ENCODE measurements at regions not wholly inside any gene's neighbourhood (a gene's known extent, or its start where the extent isn't known, plus 50 kb on each side); places are given as distances from the start of the nearest gene placed in this dataset.
A peak's percentile ranks its signal among the peaks of the same experiment; 100 is the strongest.
"Not testable (repeated sequence)": the region's sequence is repeated elsewhere in the genome, so short reads cannot be mapped to it uniquely, and the experiment has no call there.

DNA sequence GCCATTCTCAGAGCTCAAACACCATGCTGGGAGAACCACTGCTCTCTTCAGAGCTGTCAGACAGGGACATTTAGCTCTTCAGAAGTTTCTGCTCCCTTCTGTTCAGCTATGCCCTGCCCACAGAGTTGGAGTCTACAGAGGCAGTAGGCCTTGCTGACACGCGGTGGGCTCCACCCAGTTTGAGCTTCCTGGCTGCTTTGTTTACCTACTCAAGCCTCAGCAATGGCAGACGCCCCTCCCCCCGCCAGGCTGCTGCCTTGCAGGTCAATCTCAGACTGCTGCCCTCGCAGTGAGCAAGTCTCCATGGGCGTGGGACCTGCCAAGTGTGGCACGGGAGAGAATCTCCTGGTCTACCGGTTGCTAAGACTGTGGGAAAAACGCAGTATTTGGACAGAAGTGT is 93.8 kb upstream of the ZC3H12A start:
- not testable (repeated sequence) for DNase-seq (ENCODE audit: low read depth)

DNA sequence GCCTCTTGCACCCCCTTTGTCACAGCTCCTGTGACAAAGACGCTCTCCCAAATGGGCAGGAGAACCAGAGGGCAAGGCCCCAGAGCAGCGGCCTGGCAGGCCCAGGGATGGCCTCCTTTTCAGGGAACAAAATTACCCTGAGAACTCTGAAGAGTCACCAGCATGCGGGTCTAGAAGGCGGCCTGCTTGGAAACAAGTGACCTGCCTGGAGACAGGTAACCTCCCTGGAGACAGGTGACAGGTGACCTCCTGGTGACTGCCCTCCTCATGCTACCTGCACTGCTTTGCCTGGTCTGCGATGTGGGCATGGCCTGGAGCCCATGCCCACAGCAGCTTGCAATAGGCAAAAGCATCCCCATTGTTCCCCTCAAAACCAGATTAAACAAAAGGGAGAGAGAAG is 86.5 kb upstream of the ZC3H12A start:
- no peak for DNase-seq (ENCODE audit: low read depth)

DNA sequence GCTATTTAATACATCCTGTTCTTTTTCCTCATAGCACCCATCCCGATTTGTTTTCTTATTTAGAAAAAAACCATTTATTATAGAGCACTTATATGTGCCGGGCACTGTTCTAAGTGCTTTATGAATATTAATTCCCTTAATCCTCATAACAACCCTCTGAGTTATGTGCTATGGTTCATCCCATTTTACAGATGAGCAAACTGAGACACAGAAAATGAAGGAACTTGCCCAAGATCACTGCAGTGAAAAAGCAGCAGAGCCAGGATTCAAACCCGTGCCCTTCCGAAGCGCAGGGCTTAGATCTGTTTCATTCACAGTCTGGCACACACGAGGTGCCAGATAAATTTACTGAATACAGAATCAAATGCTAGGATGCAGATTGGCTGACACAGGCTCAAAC is 85.1 kb upstream of the ZC3H12A start:
- no peak for DNase-seq (ENCODE audit: low read depth)

DNA sequence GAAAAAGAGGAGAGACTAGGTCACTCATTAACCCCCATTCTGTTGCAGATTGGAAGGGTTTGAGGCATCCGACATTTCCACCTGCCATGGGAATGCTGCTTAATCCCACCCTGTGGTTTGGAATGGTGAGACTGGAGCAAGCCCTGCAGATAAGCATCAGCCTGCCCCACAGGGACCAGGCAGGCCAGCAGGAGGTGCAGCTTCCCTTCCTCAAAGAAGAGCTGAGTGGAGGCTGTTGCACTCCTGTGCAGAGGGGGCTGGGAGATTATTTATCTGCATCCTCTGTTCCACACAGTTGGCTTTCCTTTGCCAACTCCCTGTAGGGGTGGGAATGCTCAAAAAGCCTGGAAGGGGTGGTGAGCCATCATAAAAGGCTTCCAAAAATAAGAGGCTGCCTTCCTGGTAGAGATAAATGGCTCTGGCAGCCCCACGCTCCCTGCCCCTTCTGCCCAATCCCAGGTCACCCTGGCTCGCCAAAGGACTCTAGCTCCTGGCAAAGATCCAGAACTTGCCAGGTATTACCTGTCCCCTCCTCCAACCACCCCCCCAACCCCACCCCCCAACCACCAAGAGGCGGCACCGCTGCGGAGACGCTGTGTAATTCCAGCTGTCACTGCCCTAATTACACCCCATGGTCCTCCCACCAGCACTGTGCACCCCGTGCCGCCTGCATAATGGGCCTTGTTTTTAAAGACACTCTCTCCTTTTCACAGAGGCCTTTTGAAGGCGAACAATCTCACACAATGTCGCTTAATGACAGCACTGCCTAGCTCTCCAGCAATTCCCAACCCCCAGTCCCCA is 83.0 kb upstream of the ZC3H12A start:
- no peak for DNase-seq (ENCODE audit: low read depth)

DNA sequence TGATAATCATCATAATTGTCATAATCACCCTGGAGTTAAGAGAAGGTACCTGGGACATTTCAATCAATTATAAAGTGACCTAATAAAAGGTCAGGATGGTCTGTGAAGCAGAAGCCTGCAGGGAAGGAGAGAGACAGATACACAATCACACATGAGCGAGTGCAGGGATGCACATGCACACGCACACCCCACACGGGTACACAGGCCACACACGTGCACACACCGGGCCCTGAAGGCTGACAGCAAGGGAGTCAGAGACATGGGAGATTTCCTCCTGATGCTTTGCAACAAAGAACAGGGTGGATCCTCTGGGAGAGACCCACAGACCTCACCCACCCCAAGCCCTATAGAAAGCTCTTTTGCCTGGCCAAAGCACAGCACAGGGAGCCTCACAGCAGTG is 82.3 kb upstream of the ZC3H12A start:
- DNase-seq (ENCODE audit: low read depth): no peak

- DNase-seq (ENCODE audit: low read depth): no peak
Observed at GRCh38 chr1:37393173-37394120, 80.9 kb upstream of the ZC3H12A start.

GRCh38 chr1:37394574-37395464 is 79.6 kb upstream of the ZC3H12A start:
- no peak for DNase-seq (ENCODE audit: low read depth)

GRCh38 chr1:37398096-37398495 is 76.3 kb upstream of the ZC3H12A start:
- no peak for DNase-seq (ENCODE audit: low read depth)

- no peak for DNase-seq (ENCODE audit: low read depth)
Observed at GRCh38 chr1:37399205-37399604, 75.2 kb upstream of the ZC3H12A start.

- DNase-seq (ENCODE audit: low read depth): no peak
Observed at GRCh38 chr1:37399830-37400464, 74.4 kb upstream of the ZC3H12A start.

- DNase-seq (ENCODE audit: low read depth): peak; percentile 39
Observed at GRCh38 chr1:37400466-37401225, 73.7 kb upstream of the ZC3H12A start.

- no peak for DNase-seq (ENCODE audit: low read depth)
Observed at GRCh38 chr1:37403166-37403565, 71.2 kb upstream of the ZC3H12A start.

GRCh38 chr1:37404711-37405110 is 69.7 kb upstream of the ZC3H12A start:
- DNase-seq (ENCODE audit: low read depth): no peak

GRCh38 chr1:37410105-37410504 is 64.3 kb upstream of the ZC3H12A start:
- no peak for DNase-seq (ENCODE audit: low read depth)

DNA sequence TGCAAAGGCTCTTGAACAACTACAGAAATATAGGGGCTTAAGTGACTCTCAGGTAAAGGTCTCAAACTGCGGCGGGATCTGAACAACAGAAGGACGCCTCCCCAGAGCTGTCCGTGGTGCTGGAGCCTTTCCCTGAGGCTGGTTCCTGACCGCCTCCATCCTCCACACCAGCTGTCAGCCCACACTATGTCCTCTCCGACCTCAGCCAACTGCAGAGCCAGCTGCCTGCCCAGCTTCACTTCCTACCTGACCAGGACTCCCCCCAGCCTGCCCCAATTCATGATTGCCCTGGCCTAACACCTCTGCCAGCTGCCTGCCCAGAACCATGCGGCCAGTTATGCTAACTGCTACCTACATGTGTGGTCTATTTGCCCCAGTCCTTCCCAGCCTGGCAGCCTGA is 63.6 kb upstream of the ZC3H12A start:
- no peak for DNase-seq (ENCODE audit: low read depth)

DNA sequence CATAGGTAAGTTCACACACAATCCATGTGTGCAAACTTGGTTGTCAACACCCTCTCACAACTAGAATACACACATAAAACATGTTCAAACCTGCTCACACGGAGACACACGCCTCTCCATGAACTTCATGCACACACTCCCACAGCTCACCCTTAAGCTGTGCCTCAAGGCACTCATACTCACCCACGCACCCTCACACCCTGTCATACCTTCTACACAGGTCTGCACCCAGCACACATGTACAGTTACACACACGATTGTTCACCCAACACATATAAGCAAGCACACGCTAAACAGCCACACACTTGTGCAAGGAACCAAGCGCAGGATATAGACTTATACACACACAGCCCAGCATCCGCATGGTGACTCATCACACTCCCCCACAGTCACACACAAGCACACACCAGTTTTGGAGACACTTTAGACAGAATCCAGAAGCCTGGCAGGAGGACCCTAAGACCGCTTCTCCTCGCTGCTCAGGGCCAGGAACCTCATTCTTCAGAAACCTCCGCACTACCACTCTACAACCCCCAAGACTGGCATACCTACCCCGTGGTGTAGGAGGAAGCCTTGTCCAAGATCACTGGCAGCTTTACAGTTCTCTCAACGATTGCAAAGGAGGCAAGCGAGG is 58.7 kb upstream of the ZC3H12A start:
- DNase-seq (ENCODE audit: low read depth): no peak

GRCh38 chr1:37420456-37420855 is 53.9 kb upstream of the ZC3H12A start:
- no peak for DNase-seq (ENCODE audit: low read depth)

GRCh38 chr1:37423810-37424209 is 50.6 kb upstream of the ZC3H12A start:
- no peak for DNase-seq (ENCODE audit: low read depth)

DNA sequence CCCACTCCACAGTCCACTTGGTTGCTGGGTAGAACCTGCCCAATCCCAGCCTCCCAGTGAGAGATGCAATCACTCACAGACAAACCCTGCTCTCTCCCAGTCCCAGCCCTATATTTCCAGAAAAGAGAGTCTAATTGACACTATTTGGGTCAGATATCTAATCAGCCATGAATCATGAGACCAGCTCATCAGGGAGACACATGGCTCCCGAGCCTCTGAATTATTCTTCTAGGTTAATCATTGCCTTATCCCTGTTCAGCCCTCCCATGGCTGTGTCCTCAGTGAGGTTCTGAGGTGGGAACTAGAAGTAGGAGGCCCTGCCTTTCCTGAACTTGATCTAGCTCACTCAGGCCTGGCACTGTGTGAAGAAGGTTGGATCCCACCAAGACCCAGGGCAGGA is 49.9 kb upstream of the ZC3H12A start:
- DNase-seq (ENCODE audit: low read depth): no peak

Measured in forelimb muscle (tissue), 1 donor.